ENCODE measurements at regions not wholly inside any gene's neighbourhood (a gene's known extent, or its start where the extent isn't known, plus 50 kb on each side); places are given as distances from the start of the nearest gene placed in this dataset.

DNA sequence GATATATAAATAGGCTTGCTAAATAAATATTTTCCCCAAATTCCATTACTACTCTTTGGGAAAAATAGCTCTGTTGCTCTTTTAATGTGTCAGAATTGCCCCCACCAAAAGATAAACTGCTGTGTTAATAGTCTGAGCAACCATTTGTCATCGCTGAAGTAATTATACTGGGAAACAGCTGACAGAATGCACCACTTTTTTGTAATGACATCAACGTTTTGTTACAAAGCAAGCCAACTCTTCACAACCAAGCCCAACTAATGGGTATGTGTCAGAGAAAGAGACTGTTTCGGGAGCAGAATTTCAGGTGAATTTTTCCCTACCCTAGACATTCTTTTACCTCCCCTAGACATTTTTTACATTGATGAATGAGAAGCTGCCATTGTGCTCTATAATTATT, 405.0 kb upstream of the MAGEB18 start (continued):
- TF ChIP-seq, protein P1, sequence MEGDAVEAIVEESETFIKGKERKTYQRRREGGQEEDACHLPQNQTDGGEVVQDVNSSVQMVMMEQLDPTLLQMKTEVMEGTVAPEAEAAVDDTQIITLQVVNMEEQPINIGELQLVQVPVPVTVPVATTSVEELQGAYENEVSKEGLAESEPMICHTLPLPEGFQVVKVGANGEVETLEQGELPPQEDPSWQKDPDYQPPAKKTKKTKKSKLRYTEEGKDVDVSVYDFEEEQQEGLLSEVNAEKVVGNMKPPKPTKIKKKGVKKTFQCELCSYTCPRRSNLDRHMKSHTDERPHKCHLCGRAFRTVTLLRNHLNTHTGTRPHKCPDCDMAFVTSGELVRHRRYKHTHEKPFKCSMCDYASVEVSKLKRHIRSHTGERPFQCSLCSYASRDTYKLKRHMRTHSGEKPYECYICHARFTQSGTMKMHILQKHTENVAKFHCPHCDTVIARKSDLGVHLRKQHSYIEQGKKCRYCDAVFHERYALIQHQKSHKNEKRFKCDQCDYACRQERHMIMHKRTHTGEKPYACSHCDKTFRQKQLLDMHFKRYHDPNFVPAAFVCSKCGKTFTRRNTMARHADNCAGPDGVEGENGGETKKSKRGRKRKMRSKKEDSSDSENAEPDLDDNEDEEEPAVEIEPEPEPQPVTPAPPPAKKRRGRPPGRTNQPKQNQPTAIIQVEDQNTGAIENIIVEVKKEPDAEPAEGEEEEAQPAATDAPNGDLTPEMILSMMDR (IDR thresholded peaks at IDR 0.05; ENCODE audit: control extremely low read depth in 1 of 3, insufficient read depth in 1 of 3, low read depth in 1 of 3, low read length in 3 of 3): no peak
- TF ChIP-seq CTBP2 (IDR thresholded peaks at IDR 0.05; ENCODE audit: borderline replicate concordance, insufficient read depth, insufficient read length, low read length): no peak
